ENCODE measurements at regions not wholly inside any gene's neighbourhood (a gene's known extent, or its start where the extent isn't known, plus 50 kb on each side); places are given as distances from the start of the nearest gene placed in this dataset.

DNA sequence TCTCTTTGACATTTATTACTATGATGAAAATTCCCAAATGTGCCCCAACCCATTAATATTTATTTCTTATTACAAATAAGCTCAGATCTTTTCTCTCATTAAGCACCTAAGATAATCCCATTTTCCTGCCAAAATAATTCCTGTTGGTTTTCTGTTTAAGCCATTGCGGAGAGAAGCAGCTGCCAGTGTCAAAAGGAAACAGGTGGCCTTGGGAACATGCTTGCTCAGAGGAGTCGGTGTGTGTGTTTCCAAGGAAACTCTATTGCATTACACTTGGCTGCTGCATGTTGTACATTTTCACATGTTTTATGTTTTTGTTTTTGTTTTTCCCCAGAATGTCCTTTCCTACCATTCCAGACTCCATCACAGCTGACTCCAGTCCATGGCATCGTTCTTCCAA, 56.4 kb downstream of the CD24 start:
- Histone ChIP-seq H3K4me3 (ENCODE audit: low read depth in 2 of 2, low read length in 1 of 2) (no peak overlapping the region), H3K79me2 (ENCODE audit: insufficient read depth) (no peaks in the 10 kb centered on the region), H3K36me3 (replicated peaks in 1 of 2; ENCODE audit: control insufficient read depth in 1 of 2, insufficient read depth in 2 of 2, low read length in 1 of 2) (no peaks in the 10 kb centered on the region), H3K9me2 (no peaks in the 10 kb centered on the region), H3F3A (replicated peaks; ENCODE audit: insufficient read depth) (no peaks in the 10 kb centered on the region), H3K27me3 (ENCODE audit: insufficient read depth) (no peaks in the 10 kb centered on the region), H4K20me1 (ENCODE audit: insufficient read depth) (no peaks in the 10 kb centered on the region), H3K9ac (no peak overlapping the region), H3K4me1 (ENCODE audit: control insufficient read depth in 1 of 2, insufficient read depth in 2 of 2, low read depth in 1 of 2, low read length in 1 of 2) (peaks cover 0 to 5% of the 10 kb centered on the region in 2 experiments; a peak in 1 of 4 replicates), H3K9me3 (no peaks in the 10 kb centered on the region), H3K4me2 (no peak overlapping the region), H2AFZ (ENCODE audit: low read depth) (no peak overlapping the region), H3K27ac (ENCODE audit: low read depth in 2 of 2, low read length in 1 of 2) (no peak overlapping the region)
- WGBS (ENCODE audit: low lambda C conversion rate), result 21% methylated on average over 3 of the region's 3 CpGs
- POLR2A ChIA-PET, result no interaction called here
- TF ChIP-seq EZH2phosphoT487 (IDR thresholded peaks at IDR 0.05; ENCODE audit: borderline replicate concordance, low read depth) (no peak), NRF1 (IDR thresholded peaks at IDR 0.05; ENCODE audit: low read depth, low read length) (no peak), CHD2 (IDR thresholded peaks at IDR 0.05; ENCODE audit: low read length, partially characterized antibody) (no peak), ELF1 (IDR thresholded peaks at IDR 0.05) (no peak), RFX5 (IDR thresholded peaks at IDR 0.05; ENCODE audit: low read length) (no peak), GABPA (IDR thresholded peaks at IDR 0.05; ENCODE audit: low read depth) (no peak), GATA2 (CRISPR knock-in tag; IDR thresholded peaks at IDR 0.05) (no peak), SMC3 (IDR thresholded peaks at IDR 0.05; ENCODE audit: low read depth, low read length) (no peak), MEF2A (IDR thresholded peaks at IDR 0.05; ENCODE audit: borderline replicate concordance, low read depth) (no peak), FOSL2 (IDR thresholded peaks at IDR 0.05; ENCODE audit: borderline replicate concordance, low read depth) (no peak), MXI1 (IDR thresholded peaks at IDR 0.05; ENCODE audit: low read depth, low read length) (no peak), JUND (IDR thresholded peaks at IDR 0.05) (no peak), RXRA (IDR thresholded peaks at IDR 0.05; ENCODE audit: borderline replicate concordance, low read depth) (no peak)
- TF ChIP-seq, protein P1, sequence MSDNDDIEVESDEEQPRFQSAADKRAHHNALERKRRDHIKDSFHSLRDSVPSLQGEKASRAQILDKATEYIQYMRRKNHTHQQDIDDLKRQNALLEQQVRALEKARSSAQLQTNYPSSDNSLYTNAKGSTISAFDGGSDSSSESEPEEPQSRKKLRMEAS (IDR thresholded peaks at IDR 0.05; ENCODE audit: low read depth), result no peak
- TF ChIP-seq, protein P2, sequence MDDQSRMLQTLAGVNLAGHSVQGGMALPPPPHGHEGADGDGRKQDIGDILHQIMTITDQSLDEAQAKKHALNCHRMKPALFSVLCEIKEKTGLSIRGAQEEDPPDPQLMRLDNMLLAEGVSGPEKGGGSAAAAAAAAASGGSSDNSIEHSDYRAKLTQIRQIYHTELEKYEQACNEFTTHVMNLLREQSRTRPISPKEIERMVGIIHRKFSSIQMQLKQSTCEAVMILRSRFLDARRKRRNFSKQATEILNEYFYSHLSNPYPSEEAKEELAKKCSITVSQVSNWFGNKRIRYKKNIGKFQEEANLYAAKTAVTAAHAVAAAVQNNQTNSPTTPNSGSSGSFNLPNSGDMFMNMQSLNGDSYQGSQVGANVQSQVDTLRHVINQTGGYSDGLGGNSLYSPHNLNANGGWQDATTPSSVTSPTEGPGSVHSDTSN (IDR thresholded peaks at IDR 0.05), result no peak
- TF ChIP-seq, protein P3, sequence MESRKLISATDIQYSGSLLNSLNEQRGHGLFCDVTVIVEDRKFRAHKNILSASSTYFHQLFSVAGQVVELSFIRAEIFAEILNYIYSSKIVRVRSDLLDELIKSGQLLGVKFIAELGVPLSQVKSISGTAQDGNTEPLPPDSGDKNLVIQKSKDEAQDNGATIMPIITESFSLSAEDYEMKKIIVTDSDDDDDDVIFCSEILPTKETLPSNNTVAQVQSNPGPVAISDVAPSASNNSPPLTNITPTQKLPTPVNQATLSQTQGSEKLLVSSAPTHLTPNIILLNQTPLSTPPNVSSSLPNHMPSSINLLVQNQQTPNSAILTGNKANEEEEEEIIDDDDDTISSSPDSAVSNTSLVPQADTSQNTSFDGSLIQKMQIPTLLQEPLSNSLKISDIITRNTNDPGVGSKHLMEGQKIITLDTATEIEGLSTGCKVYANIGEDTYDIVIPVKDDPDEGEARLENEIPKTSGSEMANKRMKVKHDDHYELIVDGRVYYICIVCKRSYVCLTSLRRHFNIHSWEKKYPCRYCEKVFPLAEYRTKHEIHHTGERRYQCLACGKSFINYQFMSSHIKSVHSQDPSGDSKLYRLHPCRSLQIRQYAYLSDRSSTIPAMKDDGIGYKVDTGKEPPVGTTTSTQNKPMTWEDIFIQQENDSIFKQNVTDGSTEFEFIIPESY (IDR thresholded peaks at IDR 0.05; ENCODE audit: borderline replicate concordance, low read depth), result no peak
- TF ChIP-seq, protein P4, sequence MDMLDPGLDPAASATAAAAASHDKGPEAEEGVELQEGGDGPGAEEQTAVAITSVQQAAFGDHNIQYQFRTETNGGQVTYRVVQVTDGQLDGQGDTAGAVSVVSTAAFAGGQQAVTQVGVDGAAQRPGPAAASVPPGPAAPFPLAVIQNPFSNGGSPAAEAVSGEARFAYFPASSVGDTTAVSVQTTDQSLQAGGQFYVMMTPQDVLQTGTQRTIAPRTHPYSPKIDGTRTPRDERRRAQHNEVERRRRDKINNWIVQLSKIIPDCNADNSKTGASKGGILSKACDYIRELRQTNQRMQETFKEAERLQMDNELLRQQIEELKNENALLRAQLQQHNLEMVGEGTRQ (IDR thresholded peaks at IDR 0.05; ENCODE audit: borderline replicate concordance, low read depth, low read length), result no peak
- no peak for DNase-seq
- CTCF ChIA-PET, result interaction anchor here (0.6 to 0.7 kb wide), 2 partner anchors 136 to 353 kb away, joined by 3 to 4 read pairs; no protein-coding TSS in a partner anchor
